Activated gamma-delta T cell treated with Interleukin-2 at 50 U/mL for 16 hours (primary cell): ENCODE measurements at regions not wholly inside any gene's neighbourhood (a gene's known extent, or its start where the extent isn't known, plus 50 kb on each side); places are given as distances from the start of the nearest gene placed in this dataset.
"Not testable (repeated sequence)": the region's sequence is repeated elsewhere in the genome, so short reads cannot be mapped to it uniquely, and the experiment has no call there.

Experiments
- DNase-seq: peaks from one replicate; pipeline ENCODE4 v3.0.0-alpha.2; 2020

DNA sequence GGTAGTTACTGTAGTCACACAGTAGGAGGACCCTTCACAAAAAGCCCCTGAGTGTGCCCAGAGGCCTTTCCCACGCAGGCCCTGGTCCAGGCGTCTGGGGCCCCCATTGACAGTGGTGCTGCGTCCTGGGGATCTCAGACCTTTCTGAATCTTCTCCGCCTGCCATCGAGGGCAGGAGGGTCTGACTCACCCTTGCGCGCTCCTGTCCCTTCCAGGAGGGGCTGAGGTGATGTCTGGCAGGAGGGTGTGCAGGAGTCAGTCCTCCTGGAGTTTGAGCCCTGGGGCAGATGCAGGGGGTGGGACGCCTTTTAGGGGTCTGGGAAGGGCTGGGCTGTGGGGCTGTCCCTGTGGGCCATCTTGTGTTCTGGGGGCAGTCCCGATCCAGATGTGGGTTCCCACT is 386.8 kb downstream of the TMEM121 start:
- no peak for DNase-seq

DNA sequence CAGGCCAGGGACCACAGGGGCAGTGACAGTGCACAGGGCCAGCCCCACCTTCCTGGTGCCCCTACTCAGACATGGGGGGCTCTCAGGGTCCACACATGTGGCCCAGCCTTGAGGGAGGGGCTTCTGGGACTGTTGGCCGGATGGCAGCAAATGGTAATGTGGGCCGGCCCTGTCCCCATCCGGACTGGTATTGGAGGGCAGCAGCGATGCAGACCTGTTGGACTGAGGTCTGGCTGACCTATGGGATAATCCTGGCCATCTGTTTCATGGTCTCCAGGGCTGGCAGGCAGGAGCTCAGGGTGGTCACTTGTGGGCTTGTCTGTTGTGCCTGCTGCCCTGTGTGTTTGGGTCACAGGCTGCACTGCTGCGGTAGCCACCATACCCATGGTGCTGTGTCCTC is 387.5 kb downstream of the TMEM121 start:
- DNase-seq: no peak

DNA sequence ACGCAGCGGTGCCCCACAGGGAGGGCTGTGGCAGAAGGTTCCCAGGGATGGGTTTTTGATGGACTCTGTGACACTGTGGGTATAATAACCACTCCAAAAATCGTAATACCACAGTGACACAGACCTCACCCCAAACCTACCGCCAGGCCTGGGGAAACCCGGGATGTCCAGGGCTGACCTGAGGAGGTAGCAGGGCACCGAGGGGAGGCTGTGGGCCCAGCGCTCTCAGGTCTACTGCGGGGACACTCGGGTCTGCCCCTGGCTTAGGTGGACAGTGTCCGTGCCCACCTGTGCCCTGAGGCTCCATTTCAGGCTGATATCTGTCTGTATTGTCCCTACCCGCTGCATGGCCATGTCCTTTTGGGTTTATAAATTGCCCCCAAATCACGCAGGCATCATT is 387.9 kb downstream of the TMEM121 start:
- not testable (repeated sequence) for DNase-seq

DNA sequence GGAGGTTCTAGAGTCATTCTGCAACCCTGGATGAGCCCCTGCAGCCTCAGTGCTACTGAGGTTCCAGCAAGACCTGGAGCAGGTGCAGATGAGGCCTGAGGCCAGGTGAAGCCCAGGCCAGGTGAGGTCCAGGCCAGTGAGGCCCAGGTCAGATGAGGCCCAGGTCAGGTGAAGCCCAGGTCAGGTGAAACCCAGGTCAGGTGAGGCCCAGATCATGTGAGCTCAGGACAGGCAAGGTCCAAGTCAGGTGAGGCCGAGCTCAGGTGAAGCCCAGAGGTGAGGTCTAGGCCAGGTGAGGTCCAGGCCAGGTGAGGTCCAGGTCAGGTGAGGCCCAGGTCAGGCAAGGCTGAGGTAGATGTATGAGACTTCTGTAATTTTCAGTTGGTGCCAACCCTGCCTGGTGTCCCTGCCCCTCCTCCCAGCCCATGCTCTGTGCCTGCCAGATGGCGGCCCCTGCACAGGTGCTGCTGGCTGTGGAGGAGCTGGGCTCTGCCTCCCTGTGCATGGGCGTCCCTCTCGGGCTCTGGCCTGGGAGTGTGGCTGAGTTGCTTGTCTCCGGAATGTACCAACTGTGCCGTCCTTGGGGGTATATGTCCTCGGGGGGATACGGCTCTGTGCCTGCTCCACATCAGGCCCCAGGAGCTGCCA is 388.5 kb downstream of the TMEM121 start:
- DNase-seq: no peak

DNA sequence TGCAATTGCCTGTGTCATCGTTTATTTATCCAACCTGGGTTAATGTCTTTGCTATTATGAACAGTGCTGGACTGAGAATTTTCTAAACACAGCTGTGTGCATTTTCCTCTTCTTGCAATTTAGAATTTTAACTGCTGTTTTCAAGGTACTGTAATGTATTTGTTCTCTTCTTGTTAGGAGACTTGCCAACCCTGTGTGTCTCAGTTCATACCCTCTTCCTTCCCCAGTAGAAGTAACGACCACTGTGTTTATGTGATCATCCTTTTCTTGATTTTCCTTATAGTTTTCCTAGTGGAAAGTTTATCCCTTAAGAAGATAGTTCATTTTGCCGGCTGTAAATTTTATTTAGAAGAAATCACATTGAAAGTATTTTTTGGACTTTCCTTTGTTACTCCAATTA is 389.2 kb downstream of the TMEM121 start:
- not testable (repeated sequence) for DNase-seq

DNA sequence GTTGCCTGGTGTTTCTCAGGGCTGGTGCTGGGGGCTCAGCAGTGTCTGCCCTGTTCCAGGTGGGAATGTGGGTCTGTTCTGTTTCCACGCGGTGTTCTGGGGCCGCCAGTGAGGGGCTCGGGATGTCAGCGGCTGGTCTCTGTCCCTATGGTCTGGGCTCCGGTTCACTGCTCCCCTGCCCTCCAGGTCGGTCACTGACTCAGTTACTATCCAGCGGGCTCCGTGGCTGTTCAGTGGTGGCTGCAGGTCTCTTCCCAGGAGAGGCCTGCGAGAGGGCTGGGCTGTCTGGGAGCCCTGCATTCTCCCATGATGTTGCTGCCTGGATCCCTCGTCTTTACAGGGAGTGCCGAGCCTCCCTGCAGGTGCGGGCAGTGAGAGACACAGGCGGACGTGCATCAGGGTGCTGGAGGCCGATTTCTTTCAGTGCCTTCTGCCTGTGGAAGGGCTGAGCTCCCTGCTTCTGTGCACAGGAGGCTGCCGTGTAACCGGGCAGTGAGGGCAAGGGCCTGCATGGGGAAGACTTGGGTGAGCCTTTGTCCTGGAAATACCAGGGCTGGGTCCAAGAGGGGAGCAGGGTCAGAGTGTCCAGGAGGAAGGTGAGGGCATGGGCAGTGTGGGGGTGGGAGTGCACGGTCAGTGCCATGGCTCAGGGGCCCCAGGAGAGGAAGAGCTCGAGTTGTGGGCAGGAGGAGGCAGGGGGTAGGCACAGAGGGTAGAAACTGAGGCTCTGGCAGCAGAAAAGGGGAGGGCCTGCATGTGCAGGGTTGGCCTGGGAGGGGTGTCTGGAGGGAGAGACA is 391.0 kb downstream of the TMEM121 start:
- not testable (repeated sequence) for DNase-seq

DNA sequence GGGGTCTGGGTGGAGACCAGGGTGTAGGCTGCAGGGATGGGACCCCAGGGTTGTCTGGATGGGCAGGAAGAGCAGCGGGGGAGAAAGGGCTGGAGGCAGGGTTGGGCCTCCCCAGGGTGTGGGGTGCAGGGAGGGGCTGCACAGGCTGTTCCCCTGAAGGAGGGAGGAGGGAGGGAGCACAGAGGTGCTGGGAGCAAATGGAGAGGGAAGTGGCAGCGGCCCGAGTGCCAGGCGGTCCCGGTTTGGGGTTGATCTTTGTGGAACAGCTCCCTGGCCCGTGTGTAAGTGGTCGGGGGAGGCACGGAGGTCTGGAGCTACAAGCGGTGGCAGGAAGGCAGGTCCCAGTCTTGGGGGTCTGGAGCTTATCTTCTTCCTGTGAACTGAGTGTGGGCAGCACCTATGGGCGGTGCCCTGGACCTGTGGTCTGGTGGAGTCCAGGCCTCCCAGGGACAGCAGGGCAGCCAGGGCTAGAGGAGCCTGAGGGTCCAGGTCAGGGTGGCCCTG is 391.6 kb downstream of the TMEM121 start:
- no peak for DNase-seq

DNA sequence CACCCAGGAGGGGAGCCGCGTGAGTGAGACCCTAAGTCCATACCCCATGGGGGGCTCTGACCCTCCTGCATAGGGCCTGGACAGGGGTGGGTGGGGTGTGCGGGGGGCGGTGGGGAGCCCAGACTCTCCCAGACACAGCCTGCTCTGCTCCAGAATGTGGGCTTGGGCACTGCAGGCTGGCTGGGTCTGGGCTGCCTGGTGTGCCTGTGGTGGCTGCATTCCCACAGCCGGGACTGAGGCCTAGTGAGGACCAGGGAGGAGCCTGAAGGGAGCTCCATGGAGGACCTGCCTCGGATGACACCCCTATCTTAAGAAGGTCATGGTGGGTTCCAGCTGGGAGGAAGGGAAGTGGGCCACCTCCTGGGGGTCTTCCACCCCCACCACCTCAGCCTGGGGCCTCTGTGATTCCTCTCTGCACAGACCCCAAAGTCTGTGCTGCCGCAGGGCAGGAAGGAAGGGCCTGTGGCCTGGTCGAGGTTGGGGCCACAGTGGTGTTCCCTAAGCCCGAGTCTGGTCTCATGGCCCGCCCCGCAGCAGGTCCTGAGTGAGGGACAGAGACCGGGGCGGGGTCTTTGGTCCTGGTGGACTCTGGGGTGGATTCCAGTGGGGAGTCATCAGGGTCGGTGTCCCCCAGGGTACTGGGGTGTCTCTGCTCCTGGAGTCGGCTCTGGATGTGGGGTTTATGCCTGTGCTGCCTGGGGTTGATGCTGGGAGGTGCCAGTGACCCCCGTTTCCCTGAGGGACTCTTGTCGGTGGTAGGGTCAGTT is 392.3 kb downstream of the TMEM121 start:
- DNase-seq: no peak

DNA sequence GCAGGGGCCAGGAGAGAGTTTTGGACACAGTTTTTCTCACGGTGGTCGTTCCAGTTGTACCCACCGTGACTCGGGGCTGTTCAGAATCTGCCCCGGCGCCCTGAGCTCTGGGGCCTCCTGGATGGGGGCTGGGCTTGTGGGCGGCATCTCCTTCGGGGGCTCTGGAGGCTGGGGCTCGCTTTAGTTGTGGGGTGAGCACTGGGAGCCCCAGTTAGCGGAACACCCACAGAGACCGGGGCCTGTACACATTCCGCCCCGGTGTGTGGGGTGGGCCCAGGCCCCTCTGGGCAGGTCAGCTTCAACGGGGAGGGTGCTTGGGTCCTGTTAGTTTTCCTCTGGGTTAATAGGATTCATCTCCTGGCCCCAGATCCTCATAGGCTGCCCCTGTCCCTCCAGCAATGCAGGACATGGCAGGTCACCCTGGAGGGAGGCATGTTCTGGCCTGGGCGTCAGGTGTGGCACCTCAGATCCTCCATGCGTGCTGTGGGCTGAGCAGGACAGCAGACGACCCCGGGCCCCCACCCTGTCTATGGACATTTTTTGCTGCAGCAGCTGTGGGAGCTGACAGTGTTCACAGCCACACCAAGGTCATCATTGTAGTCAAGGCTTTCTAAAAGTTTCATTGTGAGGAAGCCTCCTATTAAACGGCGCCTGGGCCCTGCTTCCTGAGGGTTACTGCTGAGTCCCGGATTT is 393.2 kb downstream of the TMEM121 start:
- DNase-seq: no peak

DNA sequence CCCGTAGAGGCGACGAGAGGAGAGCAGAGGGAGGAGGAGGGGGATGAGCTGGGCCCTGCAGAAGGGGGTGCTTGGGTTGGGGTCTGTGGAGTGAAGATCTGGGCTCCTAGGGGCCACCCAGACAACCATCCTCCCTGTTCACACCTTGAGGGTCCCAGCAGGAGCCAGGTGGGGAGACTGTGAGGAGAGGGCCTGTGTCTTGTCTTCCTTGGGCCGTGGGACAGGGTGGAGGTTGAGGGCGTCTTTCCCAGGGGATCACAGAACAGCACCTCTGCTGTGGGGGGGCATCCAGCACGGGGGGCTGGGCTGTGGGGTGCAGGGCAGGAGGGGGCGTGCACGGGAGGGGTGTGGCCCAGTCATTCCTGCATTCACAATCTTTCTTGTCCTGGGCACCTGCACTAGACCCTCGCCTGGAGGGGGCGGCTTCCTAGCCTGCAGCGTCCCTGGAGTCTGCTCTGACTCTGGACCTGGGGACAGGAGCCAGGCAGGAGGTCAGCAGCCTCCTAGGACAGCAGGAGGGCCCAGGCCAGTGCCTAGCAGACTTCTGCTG is 393.8 kb downstream of the TMEM121 start:
- not testable (repeated sequence) for DNase-seq

DNA sequence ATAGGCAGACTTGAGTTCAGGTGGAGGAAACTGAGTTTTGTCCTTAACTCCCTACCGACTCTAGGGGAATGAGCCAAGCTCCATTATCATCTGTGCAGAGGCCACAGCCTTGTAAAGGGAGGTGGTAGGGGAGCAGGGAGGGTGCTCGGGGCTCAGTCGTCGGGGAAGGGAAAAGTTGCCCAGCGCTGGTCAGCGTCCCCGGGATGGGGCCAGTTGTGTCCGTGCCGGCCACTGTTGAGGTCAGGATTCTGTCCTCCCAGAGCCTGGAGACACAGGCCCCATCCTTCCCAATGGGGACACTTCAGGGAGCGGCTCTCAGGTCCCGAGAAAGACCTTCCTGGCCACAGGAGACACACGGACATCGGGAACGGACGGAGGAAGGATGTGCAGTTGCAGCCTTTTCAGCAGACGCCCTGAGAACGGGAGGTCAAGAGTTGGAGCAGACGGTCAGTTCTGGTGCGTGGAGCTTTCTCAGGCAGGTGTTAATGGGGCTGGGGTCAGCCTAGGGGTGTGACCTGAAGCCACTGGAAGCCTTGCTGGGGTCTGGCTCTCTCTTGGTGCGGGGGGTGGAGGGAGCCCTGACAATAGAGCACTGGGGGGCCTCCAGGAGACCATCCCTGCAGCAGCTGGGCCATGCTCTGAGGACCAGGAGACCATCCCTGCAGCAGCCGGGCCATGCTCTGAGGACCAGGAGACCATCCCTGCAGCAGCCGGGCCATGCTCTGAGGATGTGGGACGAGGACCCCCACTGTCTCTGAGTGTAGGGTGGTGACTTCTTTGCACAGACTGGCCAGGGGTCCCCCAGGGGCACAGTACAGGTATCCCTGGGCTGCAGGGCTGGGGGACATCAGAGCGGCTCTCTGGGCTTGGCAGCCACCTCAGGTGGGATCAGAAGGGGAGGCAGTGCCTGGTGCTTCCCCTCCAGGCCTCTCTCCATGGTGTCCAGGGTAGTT is 394.7 kb downstream of the TMEM121 start:
- DNase-seq: not testable (repeated sequence)

DNA sequence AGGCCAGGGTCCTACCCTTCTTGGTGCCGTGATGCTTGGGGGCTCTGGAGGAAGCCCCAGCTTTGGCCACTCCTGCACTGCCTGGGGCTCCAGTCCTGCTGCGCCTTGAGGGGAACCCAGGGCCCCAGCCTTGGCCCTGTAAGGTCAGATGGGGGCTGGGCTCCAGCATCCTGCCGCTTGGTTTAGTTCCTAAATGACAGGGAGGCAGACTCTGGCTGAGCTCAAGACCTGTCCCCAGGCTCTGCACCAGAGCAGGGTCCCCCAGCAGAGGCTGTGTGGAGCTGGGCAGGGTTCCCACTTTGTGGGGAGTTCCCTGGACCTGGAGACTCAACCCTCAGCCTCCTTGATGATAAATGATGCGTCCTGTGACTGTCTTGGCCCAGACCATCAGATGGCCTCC is 395.4 kb downstream of the TMEM121 start:
- not testable (repeated sequence) for DNase-seq

DNA sequence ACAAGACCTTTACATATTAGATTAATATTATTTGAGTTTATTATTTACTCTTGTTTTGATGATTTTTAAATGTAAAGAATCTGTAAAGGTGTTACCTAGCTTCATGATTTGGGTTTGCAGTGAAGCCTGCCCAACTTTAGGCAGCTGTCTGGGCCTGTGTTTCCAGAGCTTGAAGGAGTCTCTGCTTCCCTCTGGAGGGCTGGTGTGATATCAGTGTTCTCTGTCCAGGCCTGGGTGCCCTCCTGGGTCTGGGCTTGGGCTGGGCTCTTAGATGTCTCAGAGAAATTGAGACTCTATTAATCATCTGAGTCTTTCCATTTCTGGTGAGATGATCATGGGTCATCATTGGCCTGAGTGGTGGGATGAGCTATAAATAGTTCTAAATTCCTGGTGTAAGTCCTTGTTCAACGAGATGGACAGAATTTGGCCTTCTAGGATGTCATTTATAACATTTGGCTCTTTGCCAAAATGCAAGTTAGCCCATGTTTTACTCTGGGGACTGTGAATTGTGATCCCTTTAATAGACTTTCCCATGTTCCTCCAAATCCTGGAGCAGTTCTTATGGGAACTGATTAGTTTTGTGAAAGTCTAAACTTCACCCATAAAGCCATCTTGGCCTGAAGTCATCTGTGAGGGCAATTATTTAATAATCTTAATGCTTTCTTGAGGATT is 397.3 kb downstream of the TMEM121 start:
- not testable (repeated sequence) for DNase-seq

DNA sequence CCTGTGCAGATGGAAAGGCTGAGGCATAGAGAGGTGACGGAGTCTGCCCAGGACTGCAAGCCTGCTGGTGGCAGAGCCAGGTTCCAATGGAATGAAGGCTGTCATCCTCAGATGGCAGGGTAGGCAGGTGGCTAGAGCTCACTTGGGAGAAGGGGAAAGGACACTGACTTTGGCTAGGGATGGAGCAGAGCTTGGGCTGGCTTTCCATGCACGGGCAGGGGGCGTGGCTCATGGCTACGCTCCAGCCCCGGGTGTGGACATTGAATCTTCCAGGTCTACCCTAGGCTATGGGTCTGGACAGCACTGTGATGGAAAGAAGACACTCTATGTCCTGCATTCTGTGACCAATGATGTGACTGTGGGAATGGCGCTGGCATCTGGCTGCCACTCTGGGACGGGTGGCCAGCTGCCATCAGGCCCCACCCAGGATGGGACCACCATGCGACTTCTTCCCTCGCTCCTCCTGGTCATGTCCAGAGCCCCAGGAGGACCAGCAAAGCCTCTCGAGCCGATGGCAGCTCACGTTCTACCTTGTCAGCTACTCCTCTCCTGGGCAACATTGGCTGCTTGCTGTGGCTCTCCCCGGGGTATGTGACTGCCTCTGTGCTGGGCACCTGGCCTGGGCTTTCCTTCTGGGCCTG is 398.7 kb downstream of the TMEM121 start:
- DNase-seq: no peak

DNA sequence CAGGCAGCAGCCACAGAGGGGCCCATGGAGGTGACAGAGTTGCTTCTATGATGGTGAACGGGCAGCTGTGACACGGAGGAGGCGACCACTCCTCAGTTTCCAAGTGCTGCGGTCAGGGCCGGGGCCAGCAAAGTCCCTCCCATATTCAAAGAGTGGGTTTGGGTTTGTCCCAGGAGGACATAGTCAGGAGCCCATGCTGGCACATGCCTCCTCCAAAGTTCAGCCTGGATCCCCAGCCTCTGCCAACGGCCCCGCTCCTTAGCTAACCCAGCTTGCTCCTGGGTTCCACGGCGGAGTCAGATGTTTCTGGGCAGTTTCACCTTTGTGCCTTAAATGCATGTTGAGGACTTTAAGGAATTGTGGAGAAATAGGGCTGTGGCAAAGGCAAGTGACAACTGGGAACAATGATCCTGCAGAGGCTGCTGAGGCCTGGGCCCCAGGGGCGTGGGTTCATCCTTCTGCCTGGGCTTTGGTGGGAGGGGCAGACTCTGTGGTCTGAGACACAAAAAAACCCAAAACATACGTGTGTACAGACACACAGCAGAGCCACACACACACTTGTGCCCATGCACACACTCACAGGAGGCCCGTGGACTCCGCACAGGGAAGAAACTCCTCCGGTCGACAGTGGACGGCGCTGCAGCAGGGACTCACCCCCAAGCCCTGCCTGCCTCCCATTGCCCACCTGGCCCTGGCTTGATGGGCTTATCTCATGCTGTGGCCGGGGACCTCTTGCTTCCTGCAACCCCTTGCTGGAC is 399.4 kb downstream of the TMEM121 start:
- no peak for DNase-seq

DNA sequence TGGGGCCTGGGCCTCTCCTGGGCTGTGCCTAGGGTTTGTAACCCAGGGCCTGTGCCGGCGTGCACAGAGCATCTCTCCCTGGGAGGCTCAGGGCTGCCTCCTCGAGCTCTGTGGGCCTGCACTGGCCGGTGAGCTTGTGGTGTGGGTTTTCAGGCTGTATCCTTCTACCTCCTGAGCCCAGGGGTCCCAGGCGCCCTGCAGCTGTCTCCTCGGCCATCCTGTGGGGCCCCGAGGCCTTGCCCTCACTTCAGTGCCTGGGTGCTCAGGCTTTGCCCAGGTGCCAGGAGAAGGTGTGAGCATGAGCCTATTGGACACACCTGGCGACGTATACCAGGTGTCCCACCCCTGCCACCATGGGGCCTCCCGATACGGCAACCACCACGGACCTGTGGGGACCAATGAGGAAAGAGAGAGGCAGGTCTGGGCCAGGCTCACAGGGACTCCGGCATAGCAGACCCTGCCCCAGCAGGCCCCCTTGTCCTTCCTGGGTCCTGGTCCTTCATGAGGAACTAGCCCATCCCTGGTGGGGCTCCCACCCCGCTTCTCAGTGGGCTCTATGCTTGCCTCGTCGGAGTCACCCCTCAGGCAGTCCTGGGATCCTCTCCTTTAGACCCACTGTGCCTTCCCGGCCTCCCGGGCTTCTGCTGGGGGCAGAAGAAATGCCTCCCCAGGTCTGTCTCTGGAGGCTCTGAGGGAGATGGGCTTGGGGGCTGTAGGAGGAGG is 400.2 kb downstream of the TMEM121 start:
- DNase-seq: no peak

DNA sequence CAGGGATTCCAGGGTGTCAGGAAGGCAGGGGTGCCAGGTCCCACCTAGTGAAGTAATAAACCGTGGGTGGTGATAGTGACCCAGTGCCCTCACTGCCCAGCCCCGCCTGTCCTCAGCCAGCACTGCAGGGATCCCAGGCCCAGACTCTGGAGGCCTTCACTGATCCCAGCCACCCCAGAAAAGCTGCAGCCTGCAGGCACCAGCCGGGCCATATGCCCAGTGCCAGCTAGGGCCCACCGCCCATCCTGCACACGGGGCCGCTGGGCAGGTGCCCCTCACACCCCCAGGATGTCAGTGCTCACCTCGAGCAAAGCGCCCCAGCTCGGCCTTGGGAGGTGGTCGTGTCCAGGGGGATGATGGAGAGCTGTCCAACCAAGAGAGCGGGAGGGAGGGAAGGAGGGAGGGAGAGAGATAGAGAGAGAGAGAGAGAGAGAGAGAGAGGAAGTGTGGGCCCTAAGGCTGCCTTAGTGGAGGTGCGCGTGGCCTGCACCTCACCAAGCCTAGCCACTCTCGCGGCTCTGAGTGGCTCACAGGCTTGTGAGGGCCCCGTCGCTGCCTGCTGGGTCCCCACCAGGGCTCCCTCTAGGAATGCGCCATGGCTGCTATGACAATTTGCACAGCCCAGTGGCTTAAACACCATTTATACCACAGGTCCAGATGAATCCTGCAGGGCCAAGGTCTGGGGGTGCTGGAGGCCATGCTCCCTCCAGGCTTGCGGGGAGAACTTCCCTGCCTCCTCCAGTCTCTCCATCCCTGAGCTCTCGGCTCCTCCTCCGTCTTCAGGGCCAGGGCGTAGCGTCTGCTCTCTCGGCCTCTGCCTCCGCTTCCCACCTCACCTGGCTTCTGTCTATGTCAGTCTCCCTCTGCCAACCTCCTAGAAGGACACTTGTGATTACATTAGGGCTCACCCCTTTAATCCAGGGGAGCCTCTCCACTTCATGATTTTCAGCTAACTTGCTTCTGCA is 401.0 kb downstream of the TMEM121 start:
- no peak for DNase-seq
